ENCODE measurements at regions not wholly inside any gene's neighbourhood (a gene's known extent, or its start where the extent isn't known, plus 50 kb on each side); places are given as distances from the start of the nearest gene placed in this dataset.
"Not testable (repeated sequence)": the region's sequence is repeated elsewhere in the genome, so short reads cannot be mapped to it uniquely, and the experiment has no call there.

GRCh38 chr6:88502391-88502790, 336.2 kb upstream of the CNR1 start:
- H3K27ac ChIP-seq = no peak overlapping the region
- TF ChIP-seq CTCF (IDR thresholded peaks at IDR 0.05) (no peak), POLR2A (IDR thresholded peaks at IDR 0.05) (no peak)
- intact Hi-C loops (cut with DNase I) = no loop called here
- no peaks in the 10 kb centered on the region for H3K27me3 ChIP-seq
- H3K4me1 ChIP-seq (replicated peaks in 1 of 2) = no peaks in the 10 kb centered on the region
- DNase-seq = no peak
- no peaks in the 10 kb centered on the region for H3K36me3 ChIP-seq (replicated peaks in 1 of 2)
- no peak overlapping the region for H3K4me3 ChIP-seq
- WGBS, 4 donors = 69 to 74% (median 71%) methylated on average over 3 of the region's 3 CpGs
- H3K9me3 ChIP-seq (replicated peaks in 1 of 3) = no peaks in the 10 kb centered on the region

DNA sequence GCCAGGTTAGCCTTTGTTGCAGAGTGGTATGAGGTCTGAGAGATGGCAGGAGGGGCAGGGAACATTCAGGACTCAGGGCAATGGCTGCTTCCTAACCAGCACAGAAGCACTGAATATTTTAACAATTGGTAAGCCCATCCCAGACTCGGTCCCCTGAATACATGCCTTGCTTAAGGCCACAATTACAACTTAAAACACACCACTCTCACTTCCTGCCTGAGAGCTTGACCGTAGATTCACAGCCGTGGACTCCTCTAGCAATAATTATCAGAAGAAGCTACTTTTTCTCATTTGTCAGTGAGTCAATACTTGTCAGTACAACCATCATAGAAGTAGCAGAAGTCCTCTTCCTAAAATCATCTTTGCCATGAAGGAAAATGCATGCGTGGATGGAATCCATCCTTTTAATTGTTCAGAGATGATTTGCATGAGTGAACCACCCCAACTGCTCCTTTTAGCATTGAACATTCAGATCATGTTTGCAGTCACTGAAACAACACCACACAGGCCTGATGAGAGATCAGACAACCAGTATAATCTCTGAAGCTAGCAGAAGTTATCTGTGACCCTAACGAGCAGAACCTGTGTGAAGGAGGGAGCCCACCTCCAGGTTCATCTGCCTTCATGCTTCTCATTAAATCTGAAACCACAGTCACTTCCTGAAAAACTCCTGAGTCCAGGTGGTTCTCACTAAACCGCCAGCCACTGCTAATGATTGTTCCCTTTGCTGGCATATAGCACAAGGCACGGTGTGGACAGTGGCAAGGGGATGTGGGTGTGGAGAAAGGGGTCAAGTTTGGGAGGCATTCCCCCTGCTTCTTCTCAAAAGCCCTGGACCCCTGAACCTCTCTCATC, 333.9 kb upstream of the CNR1 start:
- DNase-seq = no peak
- WGBS, 4 donors = 66 to 80% (median 72%) methylated on average over 7 of the region's 7 CpGs
- TF ChIP-seq POLR2A (IDR thresholded peaks at IDR 0.05) (no peak), CTCF (IDR thresholded peaks at IDR 0.05) (no peak)
- H3K27me3 ChIP-seq = no peaks in the 10 kb centered on the region
- intact Hi-C loops (cut with DNase I) = no loop called here
- no peaks in the 10 kb centered on the region for H3K4me1 ChIP-seq (replicated peaks in 1 of 2)
- no peak overlapping the region for H3K4me3 ChIP-seq
- no peaks in the 10 kb centered on the region for H3K36me3 ChIP-seq (replicated peaks in 1 of 2)
- no peak overlapping the region for H3K27ac ChIP-seq
- H3K9me3 ChIP-seq (replicated peaks in 1 of 3) = no peaks in the 10 kb centered on the region

DNA sequence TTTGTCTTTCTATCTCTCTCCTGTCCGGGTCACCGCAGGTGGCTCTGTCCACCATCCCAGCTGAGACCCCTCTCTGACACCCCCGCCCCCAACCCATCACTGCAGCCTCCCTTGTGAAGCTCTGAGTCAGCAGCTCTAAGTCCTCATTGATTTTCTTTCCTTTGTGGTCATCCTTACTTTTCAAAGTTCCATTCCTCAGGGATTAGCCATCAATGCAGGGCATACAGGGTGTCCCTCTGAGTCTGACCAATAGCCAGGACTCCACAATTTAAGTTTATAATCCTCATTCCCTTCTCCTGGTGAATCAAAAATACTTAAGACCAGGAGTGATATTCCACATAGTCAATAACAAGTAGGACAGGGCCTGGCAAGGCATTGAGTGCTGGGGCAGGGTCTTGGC, 333.3 kb upstream of the CNR1 start:
- DNase-seq = no peak
- H3K36me3 ChIP-seq (replicated peaks in 1 of 2) = no peaks in the 10 kb centered on the region
- no peaks in the 10 kb centered on the region for H3K27me3 ChIP-seq
- 80 to 91% (median 85%) methylated on average over 3 of the region's 3 CpGs for WGBS, 4 donors
- no peaks in the 10 kb centered on the region for H3K4me1 ChIP-seq (replicated peaks in 1 of 2)
- intact Hi-C loops (cut with DNase I) = no loop called here
- H3K27ac ChIP-seq = no peak overlapping the region
- no peaks in the 10 kb centered on the region for H3K9me3 ChIP-seq (replicated peaks in 1 of 3)
- TF ChIP-seq CTCF (IDR thresholded peaks at IDR 0.05) (no peak), POLR2A (IDR thresholded peaks at IDR 0.05) (no peak)
- no peak overlapping the region for H3K4me3 ChIP-seq

DNA sequence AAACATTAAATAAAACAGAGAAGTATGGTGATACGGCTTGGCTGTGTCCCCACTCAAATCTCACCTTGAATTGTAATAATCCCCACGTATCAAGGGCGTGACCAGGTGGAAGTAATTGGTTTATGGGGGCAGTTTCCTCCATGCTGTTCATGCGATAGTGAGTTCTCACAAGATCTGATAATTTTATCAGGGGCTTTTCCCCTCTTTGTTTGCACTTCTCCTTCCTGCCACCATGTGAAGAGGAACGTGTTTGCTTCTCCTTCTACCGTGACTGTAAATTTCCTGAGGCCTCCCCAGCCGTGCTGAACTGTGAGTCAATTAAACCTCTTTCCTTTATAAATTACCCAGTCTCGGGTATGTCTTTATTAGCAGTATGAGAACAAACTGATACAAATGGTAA, 331.3 kb upstream of the CNR1 start:
- DNase-seq; H3K9me3 ChIP-seq (replicated peaks in 1 of 3); H3K36me3 ChIP-seq (replicated peaks in 1 of 2); H3K4me1 ChIP-seq (replicated peaks in 1 of 2); intact Hi-C loops (cut with DNase I); H3K27ac ChIP-seq; H3K27me3 ChIP-seq; H3K4me3 ChIP-seq: not testable (repeated sequence)
- WGBS, 4 donors = 79 to 83% (median 82%) methylated on average over 8 of the region's 8 CpGs
